ENCODE measurements at regions not wholly inside any gene's neighbourhood (a gene's known extent, or its start where the extent isn't known, plus 50 kb on each side); places are given as distances from the start of the nearest gene placed in this dataset.

DNA sequence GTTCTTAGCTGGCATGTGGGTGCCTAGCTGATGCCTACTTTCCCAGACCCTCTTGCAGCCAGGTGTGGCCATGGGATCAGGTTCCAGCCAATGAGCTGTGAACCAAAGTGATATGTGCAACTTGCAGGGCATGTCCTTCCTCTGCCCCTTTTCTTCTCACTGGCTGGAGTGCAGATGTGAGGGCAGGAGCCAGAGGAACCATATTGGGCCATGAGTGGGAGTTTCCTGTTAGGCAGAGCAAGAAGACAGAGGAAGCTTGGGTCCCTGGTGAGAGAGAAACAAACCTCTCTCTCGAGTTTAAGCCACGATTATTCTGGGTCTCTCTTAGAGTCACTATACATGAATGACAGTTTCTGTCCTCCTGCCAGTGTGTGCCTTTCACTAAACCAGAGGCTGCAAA, 120.4 kb upstream of the STX18 start:
- Histone ChIP-seq H3K27me3 (ENCODE audit: control insufficient read depth in 2 of 2, insufficient read depth in 2 of 2, low read length in 2 of 2) (peaks cover 0 to 4% of the 10 kb centered on the region in 2 experiments), H3K9ac (replicated peaks; ENCODE audit: extremely low read depth, insufficient read depth, low read length) (no peak overlapping the region), H2AFZ (ENCODE audit: low read depth, low read length) (no peak overlapping the region), H3K4me3 (replicated peaks in 1 of 3; ENCODE audit: insufficient read depth in 1 of 3, low read depth in 1 of 3, low read length in 3 of 3) (no peak overlapping the region), H3K9me3 (replicated peaks; ENCODE audit: control insufficient read depth, insufficient read depth, low read length) (no peaks in the 10 kb centered on the region), H3K27ac (ENCODE audit: insufficient read depth, low read depth, low read length) (no peak overlapping the region), H3K4me2 (ENCODE audit: insufficient read depth, low read length) (no peak overlapping the region), H3K9me1 (replicated peaks; ENCODE audit: control insufficient read depth, extremely low read depth, insufficient read depth, low read length) (no peaks in the 10 kb centered on the region), H4K20me1 (replicated peaks; ENCODE audit: control insufficient read depth, extremely low read depth, insufficient read depth, low read length) (no peaks in the 10 kb centered on the region), H3K4me1 (ENCODE audit: control insufficient read depth, extremely low read depth, insufficient read depth, low read length) (peaks cover 11% of the 10 kb centered on the region), H3K79me2 (ENCODE audit: control insufficient read depth, insufficient read depth, low read length) (no peaks in the 10 kb centered on the region), H3K36me3 (ENCODE audit: control insufficient read depth in 2 of 2, extremely low read depth in 1 of 2, insufficient read depth in 2 of 2, low read length in 2 of 2) (no peaks in the 10 kb centered on the region)
- ChIA-PET POLR2A (no interaction called here), CTCF (no interaction called here)
- TF ChIP-seq CTCF (IDR thresholded peaks at IDR 0.05; ENCODE audit: extremely low read depth in 1 of 2, insufficient read depth in 1 of 2, low read depth in 1 of 2, low read length in 2 of 2), result no peak
- TF ChIP-seq JUN (IDR thresholded peaks at IDR 0.05; ENCODE audit: borderline replicate concordance, insufficient read depth, insufficient read length, low read depth), result no peak
- TF ChIP-seq EZH2 (IDR thresholded peaks at IDR 0.05; ENCODE audit: borderline replicate concordance, low read depth, low read length, severe bottlenecking), result no peak
- no peak for TF ChIP-seq GATA2 (IDR thresholded peaks at IDR 0.05; ENCODE audit: insufficient read depth, insufficient read length, low read depth, low read length)
- dilution Hi-C loops (cut with MboI; ENCODE audit: extremely low pct_ligation_motif_present, low sequenced_read_pairs) (no loop called here), intact Hi-C loops (cut with micrococcal nuclease) (loop anchor here (10.0 kb wide), 1 partner anchor 203 kb away; no protein-coding TSS in a partner anchor)
- BruUV-seq (replicated peaks), result no TSS peak
- DNase-seq (ENCODE audit: low read depth, low spot score) (no peak), FAIRE-seq (no peak)

Measured in endothelial cell of umbilical vein (primary cell).